ENCODE measurements at regions not wholly inside any gene's neighbourhood (a gene's known extent, or its start where the extent isn't known, plus 50 kb on each side); places are given as distances from the start of the nearest gene placed in this dataset.

DNA sequence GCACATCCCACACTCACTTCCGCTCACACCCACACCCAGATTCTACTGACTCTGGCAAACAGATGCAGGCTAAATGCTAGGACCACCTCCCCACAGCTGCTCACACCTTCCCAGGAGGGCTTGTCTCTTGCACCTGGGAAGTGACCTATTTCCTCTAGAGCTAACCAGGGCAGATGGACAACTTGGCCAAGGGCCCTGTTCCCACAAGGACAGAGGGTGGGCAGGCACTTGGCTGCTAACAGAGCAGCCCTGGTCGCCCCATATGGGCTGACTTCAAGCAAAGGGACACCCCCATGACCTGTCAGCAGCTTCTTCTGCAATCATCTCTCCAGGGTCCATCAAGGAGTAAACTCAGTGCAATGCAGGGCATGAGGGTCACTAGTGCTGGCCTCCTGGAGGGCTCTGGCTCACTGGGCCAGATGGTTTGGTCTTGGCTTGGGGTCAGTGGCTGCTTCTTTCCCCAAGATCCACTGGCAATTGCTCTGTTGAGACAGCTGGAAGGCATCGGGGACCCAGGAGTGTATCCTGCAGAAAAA is 641.5 kb downstream of the PLPP3 start:
- H3K4me1 ChIP-seq: no peaks in the 10 kb centered on the region
- intact Hi-C loops (cut with DNase I; ENCODE audit: low total_unique reads): no loop called here
- H3K4me3 ChIP-seq: no peak overlapping the region
- H3K36me3 ChIP-seq: no peaks in the 10 kb centered on the region
- TF ChIP-seq POLR2AphosphoS5 (IDR thresholded peaks at IDR 0.05) (no peak), POLR2A (IDR thresholded peaks at IDR 0.05) (no peak)
- TF ChIP-seq, protein P1, sequence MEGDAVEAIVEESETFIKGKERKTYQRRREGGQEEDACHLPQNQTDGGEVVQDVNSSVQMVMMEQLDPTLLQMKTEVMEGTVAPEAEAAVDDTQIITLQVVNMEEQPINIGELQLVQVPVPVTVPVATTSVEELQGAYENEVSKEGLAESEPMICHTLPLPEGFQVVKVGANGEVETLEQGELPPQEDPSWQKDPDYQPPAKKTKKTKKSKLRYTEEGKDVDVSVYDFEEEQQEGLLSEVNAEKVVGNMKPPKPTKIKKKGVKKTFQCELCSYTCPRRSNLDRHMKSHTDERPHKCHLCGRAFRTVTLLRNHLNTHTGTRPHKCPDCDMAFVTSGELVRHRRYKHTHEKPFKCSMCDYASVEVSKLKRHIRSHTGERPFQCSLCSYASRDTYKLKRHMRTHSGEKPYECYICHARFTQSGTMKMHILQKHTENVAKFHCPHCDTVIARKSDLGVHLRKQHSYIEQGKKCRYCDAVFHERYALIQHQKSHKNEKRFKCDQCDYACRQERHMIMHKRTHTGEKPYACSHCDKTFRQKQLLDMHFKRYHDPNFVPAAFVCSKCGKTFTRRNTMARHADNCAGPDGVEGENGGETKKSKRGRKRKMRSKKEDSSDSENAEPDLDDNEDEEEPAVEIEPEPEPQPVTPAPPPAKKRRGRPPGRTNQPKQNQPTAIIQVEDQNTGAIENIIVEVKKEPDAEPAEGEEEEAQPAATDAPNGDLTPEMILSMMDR (IDR thresholded peaks at IDR 0.05 in 8 of 11, conservative IDR thresholded peaks at IDR 0.05 in 3 of 11): no peak
- H3K27me3 ChIP-seq (replicated peaks in 1 of 7): no peaks in the 10 kb centered on the region
- peaks cover 0 to 7% (median 0%) of the 10 kb centered on the region in 8 donors for H3K9me3 ChIP-seq
- WGBS, 5 donors: 72 to 91% (median 85%) methylated on average over 2 to 3 of the region's 3 CpGs
- no peak overlapping the region for H3K27ac ChIP-seq
- no peak for DNase-seq

DNA sequence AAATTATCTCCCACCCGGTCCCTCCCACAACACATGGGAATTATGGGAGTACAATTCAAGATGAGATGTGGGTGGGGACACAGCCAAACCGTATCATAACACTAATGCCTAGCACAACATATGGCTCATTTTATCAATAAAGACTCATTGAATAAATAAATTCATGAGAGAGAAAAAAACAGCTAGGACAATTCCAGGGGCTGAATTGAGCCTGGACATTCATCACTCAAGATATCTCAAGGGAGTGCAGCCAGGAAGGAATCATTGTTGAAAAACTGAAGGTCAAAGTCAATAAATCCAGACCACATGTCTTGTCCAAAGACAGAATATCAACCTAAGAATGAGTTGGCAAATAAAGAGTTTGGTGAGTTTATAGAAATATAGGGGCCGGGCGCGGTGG is 644.1 kb downstream of the PLPP3 start:
- DNase-seq: no peak
- Histone ChIP-seq H3K27me3 (replicated peaks in 1 of 7) (no peaks in the 10 kb centered on the region), H3K4me1 (no peaks in the 10 kb centered on the region), H3K4me3 (no peak overlapping the region), H3K9me3 (peaks cover 0 to 4% (median 0%) of the 10 kb centered on the region in 8 donors), H3K27ac (no peak overlapping the region), H3K36me3 (no peaks in the 10 kb centered on the region)
- WGBS, 5 donors: 56 to 88% (median 64%) methylated on average over 2 to 3 of the region's 5 CpGs
- TF ChIP-seq POLR2AphosphoS5 (IDR thresholded peaks at IDR 0.05) (no peak), POLR2A (IDR thresholded peaks at IDR 0.05) (no peak)
- TF ChIP-seq, protein P1 (IDR thresholded peaks at IDR 0.05 in 8 of 11, conservative IDR thresholded peaks at IDR 0.05 in 3 of 11): no peak
- intact Hi-C loops (cut with DNase I; ENCODE audit: low total_unique reads): no loop called here

- DNase-seq: no peak
- no peaks in the 10 kb centered on the region for H3K27me3 ChIP-seq (replicated peaks in 1 of 7)
- H3K36me3 ChIP-seq: no peaks in the 10 kb centered on the region
- H3K9me3 ChIP-seq: peaks cover 0 to 4% (median 0%) of the 10 kb centered on the region in 8 donors
- TF ChIP-seq POLR2AphosphoS5 (IDR thresholded peaks at IDR 0.05): no peak
- TF ChIP-seq POLR2A (IDR thresholded peaks at IDR 0.05): no peak
- intact Hi-C loops (cut with DNase I; ENCODE audit: low total_unique reads): no loop called here
- no peaks in the 10 kb centered on the region for H3K4me1 ChIP-seq
- no peak overlapping the region for H3K4me3 ChIP-seq
- 93 to 98% (median 97%) methylated on average over 1 of the region's 1 CpG for WGBS, 5 donors
- H3K27ac ChIP-seq: no peak overlapping the region
These were observed 647.0 kb downstream of the PLPP3 start for GRCh38 chr1:55932402-55932801.

- Histone ChIP-seq H3K9me3 (peaks cover 0 to 4% (median 0%) of the 10 kb centered on the region in 8 donors), H3K4me1 (no peaks in the 10 kb centered on the region), H3K36me3 (no peaks in the 10 kb centered on the region), H3K27ac (no peak overlapping the region), H3K27me3 (replicated peaks in 1 of 7) (no peaks in the 10 kb centered on the region), H3K4me3 (no peak overlapping the region)
- intact Hi-C loops (cut with DNase I; ENCODE audit: low total_unique reads): no loop called here
- DNase-seq: no peak
- TF ChIP-seq POLR2A (IDR thresholded peaks at IDR 0.05) (no peak), POLR2AphosphoS5 (IDR thresholded peaks at IDR 0.05) (no peak)
- TF ChIP-seq, protein P1 (IDR thresholded peaks at IDR 0.05 in 8 of 11, conservative IDR thresholded peaks at IDR 0.05 in 3 of 11): no peak
- 75 to 81% (median 79%) methylated on average over 4 of the region's 4 CpGs for WGBS, 5 donors
These were observed 648.1 kb downstream of the PLPP3 start for GRCh38 chr1:55931081-55931940.
